Lung (tissue), 11 donors: ENCODE measurements at regions not wholly inside any gene's neighbourhood (a gene's known extent, or its start where the extent isn't known, plus 50 kb on each side); places are given as distances from the start of the nearest gene placed in this dataset.
A peak's percentile ranks its signal among the peaks of the same experiment; 100 is the strongest.

ENCODE experiments used
- ATAC-seq: fragments of 200-7000 bp; cut with Tn5 transposase; one replicate; pipeline ENCODE4 v1.9.1; 2020; ENCODE audit warnings: moderate number of reproducible peaks; ENCODE audit not compliant: insufficient read depth, low FRiP score
- DNase-seq, 3 donors: peaks; one replicate each; pipeline ENCODE4 v3.0.0-alpha.2; 2013 to 2017
- H3K27ac ChIP-seq, 2 donors: one replicate each; pipeline ENCODE4 v1.5.1; 2013; ENCODE audit warnings: mild to moderate bottlenecking in 2 of 2, moderate library complexity in 2 of 2, control low read depth in 1 of 2, inconsistent platforms in 1 of 2, low read depth in 1 of 2, low read length in 1 of 2
- H3K27me3 ChIP-seq, 3 donors: one replicate each; pipeline ENCODE4 v1.5.1; 2013; ENCODE audit warnings: low read length in 2 of 3; ENCODE audit not compliant: control insufficient read depth in 3 of 3, insufficient read depth in 3 of 3
- H3K36me3 ChIP-seq, 4 donors: one replicate each; pipeline ENCODE4 v1.5.1; 2013; ENCODE audit warnings: low read length in 4 of 4, mild to moderate bottlenecking in 1 of 4, moderate library complexity in 1 of 4; ENCODE audit not compliant: control insufficient read depth in 4 of 4, insufficient read depth in 4 of 4
- H3K4me1 ChIP-seq, 5 donors: one replicate each; pipeline ENCODE4 v1.5.1; 2013; ENCODE audit warnings: low read length in 5 of 5, mild to moderate bottlenecking in 2 of 5, moderate library complexity in 1 of 5; ENCODE audit not compliant: control insufficient read depth in 5 of 5, insufficient read depth in 5 of 5
- H3K4me3 ChIP-seq: one replicate; pipeline ENCODE4 v1.5.1; 2013; ENCODE audit warnings: mild to moderate bottlenecking, control low read depth, moderate library complexity
- H3K9ac ChIP-seq, 2 donors: one replicate each; pipeline ENCODE4 v1.5.1; 2013; ENCODE audit warnings: low read length in 2 of 2, control low read depth in 1 of 2; ENCODE audit not compliant: insufficient read depth in 1 of 2
- H3K9me3 ChIP-seq, 4 donors: one replicate each; pipeline ENCODE4 v1.5.1; 2013; ENCODE audit warnings: low read length in 3 of 4, mild to moderate bottlenecking in 1 of 4, moderate library complexity in 1 of 4; ENCODE audit not compliant: control insufficient read depth in 4 of 4, insufficient read depth in 3 of 4
- WGBS, 2 donors: extraction: QIAGEN DNeasy Blood & Tissue Kit; methylation state at CpG; one replicate each; pipeline ENCODE4 v1.1.7; 2013; 5-methylcytosine and 5-hydroxymethylcytosine counted together
- TF ChIP-seq, protein P1 (sequence below): IDR thresholded peaks from 2 replicates; pipeline ENCODE4 v1.5.1; 2012; ENCODE audit warnings: mild to moderate bottlenecking; ENCODE audit errors: control extremely low read depth, extremely low read depth
- donor health status: control.
- donor health status: control.
- donor health status: Bipolar disorder and iron deficiency.
- donor health status: healthy.
- donor health status: DM: yes; HTN: yes; CAD: no.

DNA sequence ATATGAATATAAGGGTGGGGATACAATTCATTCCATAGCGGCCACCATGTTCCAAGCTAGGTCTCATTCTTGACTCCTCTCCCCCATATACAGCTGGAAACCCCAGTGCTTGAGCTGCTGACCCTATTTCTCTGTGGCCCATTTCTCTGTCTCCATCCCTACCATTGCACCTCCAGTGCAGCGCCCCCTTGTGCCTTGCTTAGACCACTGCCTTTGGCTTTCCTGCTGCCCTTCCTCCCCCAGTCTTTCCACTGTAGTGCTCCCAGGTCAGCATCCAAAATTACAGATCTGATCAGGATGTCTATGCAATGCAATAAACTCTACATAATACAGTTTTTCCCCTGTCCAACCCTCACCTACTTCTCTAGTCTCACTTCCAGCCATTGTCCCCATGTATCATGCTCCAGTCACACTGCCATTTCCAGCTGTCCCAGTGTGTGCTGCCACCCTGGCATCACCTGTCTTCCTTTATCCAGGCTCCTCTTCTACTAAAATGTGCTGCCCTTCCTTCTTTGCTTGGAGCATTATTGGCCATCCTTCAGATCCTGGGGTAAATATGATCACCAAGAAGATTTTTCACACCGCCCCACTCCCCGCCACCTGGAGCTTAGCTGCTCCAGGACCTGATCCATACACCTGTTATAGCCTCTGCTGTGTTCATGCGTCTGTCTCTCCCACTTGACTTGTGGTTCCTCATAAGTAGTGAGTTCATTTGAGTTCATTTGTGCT is 199.4 kb upstream of the IPO5 start:
- peaks cover 0 to 7% (median 0%) of the 10 kb centered on the region in 4 donors for H3K9me3 ChIP-seq
- H3K27me3 ChIP-seq, result no peaks in the 10 kb centered on the region
- H3K27ac ChIP-seq, result no peak overlapping the region
- no peak overlapping the region for H3K4me3 ChIP-seq
- peaks cover 0 to 13% (median 1%) of the 10 kb centered on the region in 5 donors for H3K4me1 ChIP-seq
- no peak for ATAC-seq
- WGBS, 2 donors, result 80 to 82% methylated on average over 5 of the region's 5 CpGs
- TF ChIP-seq, protein P1, sequence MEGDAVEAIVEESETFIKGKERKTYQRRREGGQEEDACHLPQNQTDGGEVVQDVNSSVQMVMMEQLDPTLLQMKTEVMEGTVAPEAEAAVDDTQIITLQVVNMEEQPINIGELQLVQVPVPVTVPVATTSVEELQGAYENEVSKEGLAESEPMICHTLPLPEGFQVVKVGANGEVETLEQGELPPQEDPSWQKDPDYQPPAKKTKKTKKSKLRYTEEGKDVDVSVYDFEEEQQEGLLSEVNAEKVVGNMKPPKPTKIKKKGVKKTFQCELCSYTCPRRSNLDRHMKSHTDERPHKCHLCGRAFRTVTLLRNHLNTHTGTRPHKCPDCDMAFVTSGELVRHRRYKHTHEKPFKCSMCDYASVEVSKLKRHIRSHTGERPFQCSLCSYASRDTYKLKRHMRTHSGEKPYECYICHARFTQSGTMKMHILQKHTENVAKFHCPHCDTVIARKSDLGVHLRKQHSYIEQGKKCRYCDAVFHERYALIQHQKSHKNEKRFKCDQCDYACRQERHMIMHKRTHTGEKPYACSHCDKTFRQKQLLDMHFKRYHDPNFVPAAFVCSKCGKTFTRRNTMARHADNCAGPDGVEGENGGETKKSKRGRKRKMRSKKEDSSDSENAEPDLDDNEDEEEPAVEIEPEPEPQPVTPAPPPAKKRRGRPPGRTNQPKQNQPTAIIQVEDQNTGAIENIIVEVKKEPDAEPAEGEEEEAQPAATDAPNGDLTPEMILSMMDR, result no peak
- DNase-seq, result no peak
- no peaks in the 10 kb centered on the region for H3K36me3 ChIP-seq
- no peak overlapping the region for H3K9ac ChIP-seq

DNA sequence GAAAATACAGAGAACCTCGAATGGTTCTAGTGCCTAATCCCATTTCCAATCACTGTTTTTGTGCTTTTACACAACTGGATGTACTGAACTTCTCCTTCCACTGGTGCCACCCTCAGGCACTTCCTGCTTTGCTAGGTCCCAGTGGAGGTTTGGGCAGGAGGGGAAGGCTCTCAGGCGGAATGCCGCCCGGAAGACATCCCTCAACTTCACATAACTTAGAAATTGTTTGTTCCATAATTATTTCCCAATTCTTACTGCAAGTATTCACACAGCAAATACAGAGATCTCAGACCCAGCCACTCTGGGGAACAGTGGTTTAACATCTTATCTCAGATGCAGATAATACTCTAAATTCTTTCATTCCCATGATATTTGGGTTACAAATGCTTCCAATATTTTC is 195.7 kb upstream of the IPO5 start:
- no peak overlapping the region for H3K9ac ChIP-seq
- WGBS, 2 donors, result 54 to 70% methylated on average over 4 of the region's 4 CpGs
- no peak overlapping the region for H3K4me3 ChIP-seq
- TF ChIP-seq, protein P1, result no peak
- no peak for ATAC-seq
- H3K9me3 ChIP-seq, result peaks cover 0 to 4% (median 2%) of the 10 kb centered on the region in 4 donors
- H3K4me1 ChIP-seq, result peaks cover 0 to 13% (median 0%) of the 10 kb centered on the region in 5 donors
- H3K36me3 ChIP-seq, result no peaks in the 10 kb centered on the region
- no peak overlapping the region for H3K27ac ChIP-seq
- DNase-seq, result peak; percentile 40 to 69 (median 65)
- H3K27me3 ChIP-seq, result no peaks in the 10 kb centered on the region

GRCh38 chr13:97758317-97758716 is 195.2 kb upstream of the IPO5 start:
- no peak overlapping the region for H3K27ac ChIP-seq
- TF ChIP-seq, protein P1, result no peak
- H3K9ac ChIP-seq, result no peak overlapping the region
- 51 to 53% methylated on average over 3 of the region's 3 CpGs for WGBS, 2 donors
- H3K4me3 ChIP-seq, result no peak overlapping the region
- ATAC-seq (no peak), DNase-seq (peak; percentile 22 to 78 (median 66))
- H3K4me1 ChIP-seq, result peaks cover 0 to 13% (median 0%) of the 10 kb centered on the region in 5 donors
- no peaks in the 10 kb centered on the region for H3K27me3 ChIP-seq
- peaks cover 0 to 4% (median 1%) of the 10 kb centered on the region in 4 donors for H3K9me3 ChIP-seq
- no peaks in the 10 kb centered on the region for H3K36me3 ChIP-seq
